SIG-M5 treated with dmso at 0.1 percent for 504 hours (cell line): ENCODE measurements at regions not wholly inside any gene's neighbourhood (a gene's known extent, or its start where the extent isn't known, plus 50 kb on each side); places are given as distances from the start of the nearest gene placed in this dataset.

Source experiments
- DNase-seq: peaks from one replicate; lab custom pipeline; 2025; ENCODE audit not compliant: unreplicated experiment; lab: John Stamatoyannopoulos, UW

- DNase-seq = no peak
Measured at GRCh38 chr5:124287813-124288212, 458.6 kb downstream of the ZNF608 start.

- no peak for DNase-seq
Measured at GRCh38 chr5:124285733-124286132, 460.7 kb downstream of the ZNF608 start.

DNA sequence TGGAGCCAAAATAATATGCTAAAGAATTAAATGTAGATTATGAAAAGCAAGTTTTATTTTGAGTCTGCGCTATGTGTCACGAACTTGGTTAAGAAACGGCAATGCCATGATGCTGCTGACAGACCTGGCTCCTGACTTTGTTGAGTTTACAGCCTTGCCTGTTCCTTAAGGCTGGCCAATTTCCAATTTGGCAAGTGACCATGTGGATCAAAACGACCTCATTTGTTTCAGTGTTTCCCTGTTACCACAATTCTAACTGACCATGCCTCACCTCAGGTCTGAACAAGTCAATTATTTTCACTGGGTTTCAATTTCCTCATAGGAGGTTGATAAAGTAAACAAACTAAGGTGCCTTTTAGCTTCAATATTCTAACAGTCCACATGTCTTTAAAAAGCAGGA is 461.4 kb downstream of the ZNF608 start:
- no peak for DNase-seq

GRCh38 chr5:124283031-124283430 is 463.4 kb downstream of the ZNF608 start:
- DNase-seq = no peak

DNA sequence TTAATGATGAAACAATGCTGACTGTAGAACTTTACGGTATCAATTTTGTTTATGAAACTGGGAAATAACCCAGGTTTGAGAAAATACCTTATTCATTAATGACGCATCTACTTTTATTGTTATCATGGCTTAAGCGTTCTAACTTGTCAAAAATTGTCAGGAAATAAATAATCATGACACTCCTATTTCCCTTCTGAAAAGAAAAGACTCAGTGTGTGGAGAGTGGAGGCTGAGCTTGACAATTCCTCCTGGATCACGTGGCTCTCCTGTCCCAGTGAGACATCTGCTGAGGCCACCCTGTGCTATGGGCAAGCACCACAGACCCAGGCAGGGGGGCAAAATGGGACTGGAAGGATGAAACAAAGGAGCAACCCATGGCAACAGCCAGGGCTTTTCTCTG is 466.4 kb downstream of the ZNF608 start:
- DNase-seq = no peak

GRCh38 chr5:124279146-124279876 is 467.1 kb downstream of the ZNF608 start:
- no peak for DNase-seq

GRCh38 chr5:124278636-124279035 is 467.8 kb downstream of the ZNF608 start:
- no peak for DNase-seq

DNA sequence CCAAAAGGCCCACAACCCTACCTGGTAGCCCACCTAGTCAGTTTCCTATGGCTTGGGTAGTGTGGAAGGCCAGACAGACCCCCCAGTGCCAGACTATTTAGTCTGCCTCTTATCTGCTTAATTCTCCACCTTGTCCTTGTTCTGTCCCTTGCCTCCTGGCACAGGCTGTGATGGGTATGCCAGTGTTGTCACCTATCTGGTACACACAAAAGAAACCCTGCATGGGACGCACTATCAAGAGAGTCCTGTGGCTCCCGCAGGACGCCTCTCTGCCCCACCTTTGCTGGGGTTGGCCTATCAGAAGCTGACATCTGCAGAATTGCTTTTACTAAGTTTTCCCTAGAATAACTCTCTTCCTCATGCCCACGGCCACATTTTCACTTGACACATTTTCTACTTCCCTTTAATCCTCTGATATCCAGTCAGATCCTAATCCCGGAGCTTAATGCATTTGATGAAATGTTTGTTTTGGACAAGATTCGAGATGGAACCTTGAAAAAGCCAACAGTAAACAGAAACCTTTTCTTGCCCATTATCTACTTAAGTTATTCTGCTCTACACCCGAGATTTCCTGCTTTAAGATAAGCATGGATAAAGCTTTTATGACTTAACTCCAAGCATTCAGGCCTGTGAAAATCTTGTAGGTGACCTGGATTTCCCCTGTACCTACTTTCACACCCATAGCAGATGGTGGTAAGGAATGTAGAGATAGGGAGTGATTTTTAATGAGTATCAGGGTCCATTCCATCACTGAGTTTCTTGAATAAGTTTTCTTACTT is 468.5 kb downstream of the ZNF608 start:
- no peak for DNase-seq

GRCh38 chr5:124276166-124276565 is 470.3 kb downstream of the ZNF608 start:
- DNase-seq = no peak

- DNase-seq = no peak
Measured at GRCh38 chr5:124274949-124275348, 471.5 kb downstream of the ZNF608 start.

DNA sequence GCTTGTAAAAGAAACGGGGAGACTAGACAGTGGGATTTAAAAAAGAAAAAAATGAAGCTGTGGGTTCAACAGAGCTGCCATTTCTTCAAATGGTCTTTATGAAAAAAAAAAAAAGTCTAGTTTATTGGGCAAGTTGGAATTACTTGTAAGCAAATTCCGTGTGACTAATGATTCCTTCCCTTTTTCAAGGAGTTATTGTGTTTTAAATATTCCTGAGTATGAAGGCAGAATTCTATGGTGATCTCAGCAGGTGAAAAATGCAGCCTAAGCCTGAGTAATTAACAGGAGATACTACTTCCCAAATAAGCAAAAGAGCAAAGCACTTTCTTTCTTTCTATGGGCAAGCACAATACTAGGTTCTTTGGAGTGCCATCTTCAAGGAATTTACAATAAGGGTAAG is 481.9 kb downstream of the ZNF608 start:
- no peak for DNase-seq

- peak; percentile 11 for DNase-seq
Measured at GRCh38 chr5:124263680-124264491, 482.6 kb downstream of the ZNF608 start.

DNA sequence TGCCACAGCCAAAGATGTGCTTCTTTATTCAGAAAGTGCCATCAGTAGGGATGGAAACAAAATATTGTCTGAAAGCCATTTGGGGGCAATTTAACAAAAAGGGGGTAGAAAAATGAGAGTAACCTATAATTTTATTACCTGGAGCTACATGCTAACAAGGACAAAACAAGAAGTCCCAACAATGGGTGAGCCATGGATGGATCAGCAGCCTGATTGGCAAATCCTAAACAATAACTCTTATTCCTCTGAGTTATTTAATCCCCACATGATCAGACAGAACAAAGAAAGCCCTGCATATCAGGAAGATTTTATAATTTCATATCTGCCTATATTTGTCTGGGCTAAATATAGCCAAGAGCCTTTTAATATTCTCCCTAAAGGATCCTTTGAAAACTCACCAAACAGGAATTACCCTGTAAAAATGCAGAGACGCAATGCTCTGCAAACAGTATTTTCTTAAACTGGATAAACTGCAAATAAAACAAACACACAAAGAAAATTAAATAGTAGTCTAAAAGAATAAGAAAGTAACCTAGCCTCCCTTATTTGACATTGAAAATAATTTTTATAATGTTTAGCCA is 483.4 kb downstream of the ZNF608 start:
- DNase-seq = peak; percentile 54

DNA sequence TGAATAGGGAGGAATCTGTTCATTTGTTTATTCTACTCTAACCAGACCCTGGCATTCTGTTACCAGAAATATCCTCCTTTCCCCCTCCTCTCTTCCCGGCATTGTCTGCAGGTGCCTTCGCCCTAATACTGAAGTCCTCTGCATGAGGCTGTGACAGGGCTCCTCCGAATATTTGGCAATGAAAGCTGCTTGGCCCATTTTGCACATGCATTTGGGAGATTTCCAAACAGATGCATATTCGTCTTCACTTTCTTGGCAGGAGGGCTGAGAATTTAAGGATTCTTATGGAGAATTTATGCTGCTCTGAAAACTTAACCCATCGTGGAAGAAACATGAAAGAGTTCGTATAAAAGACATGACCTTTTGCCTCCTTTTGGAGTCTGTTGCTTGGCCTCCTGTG is 484.0 kb downstream of the ZNF608 start:
- DNase-seq = no peak

DNA sequence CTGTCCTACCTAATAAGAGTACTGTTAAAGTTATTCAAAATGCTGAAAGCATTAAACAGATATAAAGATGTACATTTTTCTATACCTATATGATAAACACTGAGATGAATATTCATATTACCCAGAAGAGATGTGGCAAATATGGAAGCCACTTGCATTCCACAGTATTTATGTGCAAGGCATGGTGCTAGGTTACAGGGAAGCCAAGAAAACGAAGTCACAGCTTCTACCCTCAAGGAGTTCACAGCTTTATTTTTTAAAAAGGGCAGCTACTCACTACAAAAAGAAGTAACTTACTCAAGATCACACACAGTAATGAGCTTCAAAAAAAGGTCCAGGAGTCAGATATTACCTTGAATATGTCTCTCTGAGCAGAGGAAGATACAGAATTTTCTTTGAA is 484.6 kb downstream of the ZNF608 start:
- DNase-seq = no peak

GRCh38 chr5:124260921-124261515 is 485.4 kb downstream of the ZNF608 start:
- no peak for DNase-seq

GRCh38 chr5:124259017-124259416 is 487.4 kb downstream of the ZNF608 start:
- no peak for DNase-seq

DNA sequence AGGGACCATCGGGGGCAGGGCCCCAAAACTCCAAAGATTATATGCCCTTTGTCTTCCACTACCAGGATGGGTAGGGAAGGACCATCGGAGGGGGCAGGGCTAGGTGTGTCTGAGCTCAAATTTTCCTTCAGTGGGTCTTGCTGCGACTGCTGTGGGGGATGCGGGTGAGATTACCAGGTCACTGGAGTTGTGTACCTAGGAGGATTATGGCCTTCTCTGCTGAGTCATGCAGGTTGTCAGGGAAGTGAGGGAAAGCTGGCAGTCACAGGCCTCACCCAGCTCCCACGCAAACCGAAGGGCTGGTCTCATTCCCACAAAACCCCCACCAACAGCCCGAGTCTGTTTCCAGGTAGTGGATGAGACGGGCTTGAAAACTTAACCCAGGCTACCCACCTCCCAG is 489.4 kb downstream of the ZNF608 start:
- no peak for DNase-seq

DNA sequence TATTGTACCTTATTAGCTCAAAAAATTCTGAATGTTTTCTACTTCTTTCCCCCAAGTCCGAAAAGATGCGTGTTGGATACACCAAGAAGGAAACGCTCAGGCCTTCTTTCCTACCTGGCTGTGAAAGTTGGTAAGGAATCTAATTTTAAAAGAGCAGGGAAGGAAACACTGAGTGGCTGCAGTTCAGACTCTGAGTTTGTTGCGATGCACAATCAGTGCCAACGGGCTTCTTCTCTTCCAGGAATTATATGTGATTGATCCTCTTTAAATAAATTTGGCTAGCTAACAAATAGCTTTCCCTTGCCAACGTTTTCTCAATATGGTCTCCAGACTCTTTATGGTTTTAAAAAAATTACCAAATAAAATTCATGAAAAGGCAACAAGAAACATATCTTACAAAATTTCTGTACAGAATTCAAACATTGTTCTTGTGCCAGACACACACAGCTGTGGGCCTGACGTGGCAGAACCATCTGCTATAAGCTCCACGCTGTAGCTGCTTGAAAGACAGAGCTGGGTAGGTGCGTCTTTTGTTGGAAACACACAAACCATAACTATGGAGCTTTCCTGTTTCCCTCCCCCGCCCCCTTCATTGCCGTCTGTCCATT is 493.1 kb downstream of the ZNF608 start:
- no peak for DNase-seq

DNA sequence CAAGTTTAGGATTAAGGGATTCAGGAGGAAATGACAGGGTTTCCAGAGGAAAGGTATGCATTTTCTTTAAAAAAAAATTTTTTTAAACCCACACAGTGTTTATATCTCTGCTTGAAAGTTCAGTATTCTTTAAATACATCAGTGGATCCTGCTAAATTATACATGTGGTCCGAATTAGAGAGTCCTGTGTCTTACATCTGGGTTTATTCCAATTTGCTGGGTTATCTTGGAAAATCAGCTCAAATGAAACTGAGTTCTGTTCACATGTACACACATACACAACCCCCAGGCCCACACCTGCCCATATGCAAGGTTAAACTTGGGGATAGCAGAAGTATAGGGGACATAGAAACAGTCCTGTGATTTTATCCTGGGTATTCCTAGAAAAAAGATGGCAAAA is 493.7 kb downstream of the ZNF608 start:
- no peak for DNase-seq
